SIG-M5 treated with dmso at 0.1 percent for 504 hours (cell line): ENCODE measurements at regions not wholly inside any gene's neighbourhood (a gene's known extent, or its start where the extent isn't known, plus 50 kb on each side); places are given as distances from the start of the nearest gene placed in this dataset.

Experiments used
- DNase-seq: peaks from one replicate; lab custom pipeline; 2025; ENCODE audit not compliant: unreplicated experiment; lab: John Stamatoyannopoulos, UW

DNA sequence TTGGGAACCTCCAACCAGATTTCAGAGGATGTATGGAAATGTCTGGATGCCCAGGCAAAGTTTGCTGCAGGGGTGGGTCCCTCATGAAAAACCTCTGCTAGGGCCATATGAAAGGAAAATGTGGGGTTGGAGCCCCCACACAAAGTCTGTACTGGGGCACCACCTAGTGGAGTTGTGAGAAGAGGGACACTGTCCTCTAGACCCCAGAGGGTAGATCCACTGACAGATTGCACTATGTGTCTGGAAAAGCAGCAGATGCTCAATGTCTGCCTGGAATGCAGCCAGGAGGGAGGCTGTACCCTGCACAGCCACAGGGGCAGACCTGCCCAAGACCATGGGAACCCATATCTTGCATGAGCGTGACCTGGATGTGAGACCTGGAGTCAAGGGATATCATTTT is 573.7 kb upstream of the NXPH2 start:
- DNase-seq = no peak

DNA sequence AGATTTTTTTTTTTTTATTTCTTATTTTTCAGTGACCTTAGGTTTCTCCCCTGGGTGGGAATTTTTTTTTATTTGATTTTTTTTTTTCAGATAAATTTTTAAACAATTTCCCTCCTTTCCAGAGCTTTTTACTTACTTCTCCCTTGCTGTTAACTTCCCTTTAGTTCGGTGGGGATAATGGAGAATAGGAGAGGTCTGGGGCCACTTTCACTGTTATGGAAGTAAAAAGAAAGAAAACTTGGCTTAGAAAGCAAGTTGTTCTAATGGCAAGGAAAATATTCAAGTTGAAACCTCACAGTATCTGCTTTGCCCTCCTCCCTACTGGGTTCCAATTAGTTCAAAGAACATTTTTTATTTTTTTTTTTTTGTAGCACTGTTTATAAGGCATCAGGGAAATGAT is 537.1 kb upstream of the NXPH2 start:
- no peak for DNase-seq

GRCh38 chr2:139314059-139314458 is 533.9 kb upstream of the NXPH2 start:
- no peak for DNase-seq

- no peak for DNase-seq
Observed at GRCh38 chr2:139296672-139297209, 516.6 kb upstream of the NXPH2 start.

DNA sequence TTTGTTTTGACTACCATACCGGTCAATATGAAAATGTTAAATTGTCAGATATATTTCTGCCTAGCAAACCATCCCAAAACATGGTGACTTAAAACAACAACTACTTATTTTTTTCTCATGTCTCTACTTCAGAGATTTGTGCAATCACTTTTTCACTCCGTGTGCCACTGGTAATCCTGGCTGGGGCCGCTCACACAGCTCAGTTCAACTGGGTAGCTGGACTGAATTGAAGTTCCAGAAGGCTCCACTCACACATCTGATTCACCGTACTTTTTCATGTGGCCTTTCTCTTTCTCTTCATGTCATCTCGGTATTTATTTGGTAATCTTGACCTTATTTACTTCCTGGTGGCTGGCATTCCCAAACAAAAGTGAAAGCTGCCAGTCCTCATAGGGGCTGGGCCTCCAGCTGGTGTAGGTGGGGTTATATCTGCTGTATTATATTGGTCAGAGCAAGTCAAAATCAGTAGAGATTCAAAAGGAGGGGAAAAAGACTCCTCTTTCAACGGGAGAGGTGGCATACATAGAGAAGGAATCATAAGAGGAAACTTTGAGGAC is 513.9 kb upstream of the NXPH2 start:
- no peak for DNase-seq

- no peak for DNase-seq
Observed at GRCh38 chr2:139281124-139281523, 500.9 kb upstream of the NXPH2 start.

- DNase-seq = no peak
Observed at GRCh38 chr2:139271879-139272278, 491.7 kb upstream of the NXPH2 start.

DNA sequence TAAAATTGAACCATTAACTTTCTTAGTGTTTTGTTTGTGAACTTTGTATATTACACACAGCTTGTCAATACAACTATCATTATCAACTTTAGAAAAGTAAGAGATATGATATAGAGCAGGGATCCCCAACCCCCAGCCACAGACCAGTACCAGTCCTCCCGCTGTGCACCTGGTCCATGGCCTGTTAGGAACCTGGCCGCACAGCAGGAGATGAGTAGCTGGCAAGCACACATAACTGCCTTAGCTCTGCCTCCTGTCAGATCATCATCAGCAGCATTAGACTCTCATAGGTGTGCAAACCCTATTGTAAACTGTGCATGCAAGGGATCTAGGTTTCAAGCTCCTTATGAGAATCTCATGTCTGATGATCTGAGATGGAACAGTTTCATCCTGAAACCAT is 491.0 kb upstream of the NXPH2 start:
- DNase-seq = no peak

- no peak for DNase-seq
Observed at GRCh38 chr2:139260052-139260430, 479.9 kb upstream of the NXPH2 start.

GRCh38 chr2:139259422-139260051 is 479.3 kb upstream of the NXPH2 start:
- DNase-seq = no peak

GRCh38 chr2:139241286-139241685 is 461.1 kb upstream of the NXPH2 start:
- DNase-seq = no peak

- DNase-seq = no peak
Observed at GRCh38 chr2:139237023-139237422, 456.8 kb upstream of the NXPH2 start.

GRCh38 chr2:139230881-139231280 is 450.7 kb upstream of the NXPH2 start:
- DNase-seq = no peak

GRCh38 chr2:139228276-139228675 is 448.1 kb upstream of the NXPH2 start:
- DNase-seq = no peak

DNA sequence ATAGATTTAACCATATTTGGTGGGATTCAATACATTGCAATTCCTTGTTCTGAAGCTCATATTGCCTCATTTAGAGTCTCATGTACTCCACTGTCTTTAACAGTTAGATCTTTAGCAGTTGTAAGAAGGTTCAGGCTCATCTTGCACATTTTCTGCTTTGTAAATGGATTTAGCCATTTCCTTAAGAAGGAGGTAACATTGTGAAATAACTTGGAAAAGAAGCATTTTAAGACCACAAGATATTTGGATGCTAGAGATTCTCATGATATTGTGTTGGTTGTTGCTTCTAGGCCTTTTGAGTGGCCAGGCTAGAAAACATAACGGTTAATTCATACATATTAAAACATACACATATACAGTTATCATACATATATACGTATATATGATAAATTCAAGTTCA is 445.8 kb upstream of the NXPH2 start:
- no peak for DNase-seq

GRCh38 chr2:139218181-139218580 is 438.0 kb upstream of the NXPH2 start:
- no peak for DNase-seq

GRCh38 chr2:139217641-139218040 is 437.5 kb upstream of the NXPH2 start:
- DNase-seq = no peak

GRCh38 chr2:139216435-139216834 is 436.2 kb upstream of the NXPH2 start:
- no peak for DNase-seq

DNA sequence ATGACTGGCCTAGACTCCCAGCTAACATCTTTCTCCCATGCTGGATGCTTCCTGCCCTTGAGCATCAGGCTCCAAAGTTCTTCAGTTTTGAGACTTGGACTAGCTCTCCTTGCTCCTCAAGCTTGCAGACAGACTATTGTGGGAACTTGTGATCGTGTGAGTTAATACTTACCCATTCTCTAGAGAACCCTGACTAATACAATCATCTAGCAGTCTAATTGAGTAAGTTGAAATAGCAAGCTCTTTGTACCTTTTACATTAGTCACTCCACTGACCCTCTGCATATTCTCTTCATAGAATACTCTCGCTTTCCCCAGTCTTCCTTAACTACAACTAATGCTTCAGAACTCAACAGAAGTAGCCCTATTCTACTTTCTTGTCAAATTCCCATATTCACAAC is 434.6 kb upstream of the NXPH2 start:
- no peak for DNase-seq

- no peak for DNase-seq
Observed at GRCh38 chr2:139209586-139209985, 429.4 kb upstream of the NXPH2 start.

DNA sequence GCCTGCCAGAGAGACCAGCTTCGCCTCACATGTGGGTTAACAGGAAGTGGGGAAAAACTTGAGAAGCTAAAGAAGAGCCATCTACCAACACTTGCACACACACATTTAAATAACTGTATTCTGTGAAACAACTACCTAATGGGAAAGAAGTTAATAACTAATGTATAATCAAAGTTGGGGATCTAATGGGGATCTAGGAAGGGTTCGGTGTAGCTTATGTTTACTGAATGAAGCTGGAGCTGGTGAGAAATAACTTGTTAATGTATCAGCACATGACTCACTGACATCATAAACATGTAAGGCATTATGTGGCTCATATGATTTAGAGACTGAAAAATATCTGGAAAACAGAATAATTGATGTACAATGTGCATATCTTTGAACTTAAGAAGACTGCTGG is 421.3 kb upstream of the NXPH2 start:
- DNase-seq = no peak

- DNase-seq = no peak
Observed at GRCh38 chr2:139196754-139197153, 416.6 kb upstream of the NXPH2 start.

DNA sequence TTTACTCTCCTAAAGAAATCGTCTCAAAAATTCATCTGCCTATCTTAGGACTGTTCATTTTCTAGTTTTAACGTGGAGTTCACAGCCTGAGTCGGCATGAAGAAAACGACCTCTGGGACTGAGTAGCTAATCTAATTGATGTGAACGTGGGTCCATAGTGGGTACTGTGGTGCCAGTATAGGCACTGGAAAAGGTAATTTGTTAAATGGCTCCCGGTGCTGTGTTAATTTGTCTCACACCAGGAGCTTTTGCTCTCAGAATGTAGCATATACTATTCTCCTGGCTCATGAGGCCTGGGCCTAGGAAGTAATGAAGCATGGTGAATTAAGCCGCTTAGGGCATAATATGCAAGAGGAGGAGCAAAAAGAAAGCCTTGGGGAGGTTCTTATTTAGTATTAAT is 414.4 kb upstream of the NXPH2 start:
- no peak for DNase-seq
